ENCODE measurements at regions not wholly inside any gene's neighbourhood (a gene's known extent, or its start where the extent isn't known, plus 50 kb on each side); places are given as distances from the start of the nearest gene placed in this dataset.
"Not testable (repeated sequence)": the region's sequence is repeated elsewhere in the genome, so short reads cannot be mapped to it uniquely, and the experiment has no call there.

DNA sequence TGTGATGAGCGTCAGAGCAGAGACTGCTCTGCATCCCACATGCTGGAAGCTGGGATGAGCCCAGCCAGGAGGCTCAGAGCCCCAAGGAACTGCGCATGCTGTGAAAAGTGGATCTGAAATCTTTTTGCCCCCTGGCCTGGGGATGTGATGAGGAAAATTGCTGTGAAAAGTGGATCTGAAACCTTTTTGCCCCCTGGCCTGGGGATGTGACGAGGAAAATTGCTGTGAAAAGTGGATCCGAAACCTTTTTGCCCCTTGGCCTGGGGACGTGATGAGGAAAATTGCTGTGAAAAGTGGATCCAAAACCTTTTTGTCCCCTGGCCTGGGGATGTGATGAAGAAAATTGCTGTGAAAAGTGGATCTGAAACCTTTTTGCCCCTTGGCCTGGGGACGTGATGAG is 187.9 kb downstream of the BANP start:
- not testable (repeated sequence) for H3K9me3 Mint-ChIP-seq (ENCODE audit: low read depth, unreplicated experiment)
- CTCF ChIA-PET: interaction anchor here (1.2 kb wide), 1 partner anchor 88 kb away, joined by 3 read pairs; no protein-coding TSS in a partner anchor

DNA sequence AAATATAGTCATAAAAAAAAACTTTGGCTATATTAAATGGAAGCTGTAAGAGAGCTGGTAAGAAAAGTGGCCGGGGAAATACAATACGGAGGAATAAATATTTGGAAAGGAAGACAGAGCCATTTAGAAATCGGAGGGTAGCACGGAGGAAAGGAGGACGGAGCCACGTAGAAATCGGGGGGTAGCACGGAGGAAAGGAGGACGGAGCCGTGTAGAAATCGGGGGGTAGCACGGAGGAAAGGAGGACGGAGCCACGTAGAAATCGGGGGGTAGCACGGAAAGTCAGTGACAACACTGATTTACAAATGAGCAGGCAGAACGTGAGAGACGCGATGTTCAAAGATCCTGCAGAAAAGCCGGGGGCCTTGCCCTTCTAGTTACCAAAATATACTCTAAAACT is 189.0 kb downstream of the BANP start:
- H3K4me3 Mint-ChIP-seq (ENCODE audit: low read depth, unreplicated experiment); H3K27ac Mint-ChIP-seq (ENCODE audit: unreplicated experiment); H3K4me1 Mint-ChIP-seq (ENCODE audit: low read depth, unreplicated experiment); BruUV-seq (replicated peaks); CTCF ChIA-PET; H3K9me3 Mint-ChIP-seq (ENCODE audit: low read depth, unreplicated experiment); DNase-seq; intact Hi-C loops (cut with micrococcal nuclease; ENCODE audit: unreplicated experiment); H3K36me3 Mint-ChIP-seq (ENCODE audit: insufficient read depth, unreplicated experiment): not testable (repeated sequence)
- H3K27me3 Mint-ChIP-seq (ENCODE audit: unreplicated experiment): peaks cover 33% of the 10 kb centered on the region

More for the DNA sequence above, 187.9 kb downstream of the BANP start:
- H3K27me3 Mint-ChIP-seq (ENCODE audit: unreplicated experiment): peaks cover 39% of the 10 kb centered on the region
- H3K36me3 Mint-ChIP-seq (ENCODE audit: insufficient read depth, unreplicated experiment); DNase-seq; H3K27ac Mint-ChIP-seq (ENCODE audit: unreplicated experiment); H3K4me1 Mint-ChIP-seq (ENCODE audit: low read depth, unreplicated experiment); H3K4me3 Mint-ChIP-seq (ENCODE audit: low read depth, unreplicated experiment); BruUV-seq (replicated peaks); intact Hi-C loops (cut with micrococcal nuclease; ENCODE audit: unreplicated experiment): not testable (repeated sequence)

DNA sequence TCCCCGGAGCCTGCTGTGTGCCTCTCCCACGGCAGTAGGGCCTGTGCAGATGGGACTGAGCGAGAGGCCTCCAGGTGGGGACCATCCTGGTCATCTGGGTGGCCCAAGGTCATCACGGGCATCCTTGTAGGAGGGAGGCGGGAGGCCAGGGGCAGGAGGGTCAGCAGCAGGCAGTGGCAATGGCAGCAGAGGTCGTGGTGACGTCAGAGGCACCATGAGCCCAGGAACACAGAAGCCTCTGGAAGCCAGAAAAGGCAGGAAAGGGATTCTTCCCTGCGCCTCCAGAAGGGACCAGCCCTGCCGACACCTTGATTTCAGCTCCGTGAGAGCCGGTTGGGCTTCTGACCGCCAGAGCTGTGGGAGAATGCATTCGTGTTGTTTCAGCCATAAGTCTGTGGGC is 190.3 kb downstream of the BANP start:
- CTCF ChIA-PET: no interaction called here
- no TSS peak for BruUV-seq (replicated peaks)
- Mint-ChIP-seq H3K9me3 (ENCODE audit: low read depth, unreplicated experiment) (peaks cover 5% of the 10 kb centered on the region), H3K27ac (ENCODE audit: unreplicated experiment) (no peak overlapping the region), H3K4me3 (ENCODE audit: low read depth, unreplicated experiment) (no peak overlapping the region), H3K36me3 (ENCODE audit: insufficient read depth, unreplicated experiment) (no peaks in the 10 kb centered on the region), H3K27me3 (ENCODE audit: unreplicated experiment) (peaks cover 40% of the 10 kb centered on the region), H3K4me1 (ENCODE audit: low read depth, unreplicated experiment) (no peaks in the 10 kb centered on the region)
- TF ChIP-seq, protein P1, sequence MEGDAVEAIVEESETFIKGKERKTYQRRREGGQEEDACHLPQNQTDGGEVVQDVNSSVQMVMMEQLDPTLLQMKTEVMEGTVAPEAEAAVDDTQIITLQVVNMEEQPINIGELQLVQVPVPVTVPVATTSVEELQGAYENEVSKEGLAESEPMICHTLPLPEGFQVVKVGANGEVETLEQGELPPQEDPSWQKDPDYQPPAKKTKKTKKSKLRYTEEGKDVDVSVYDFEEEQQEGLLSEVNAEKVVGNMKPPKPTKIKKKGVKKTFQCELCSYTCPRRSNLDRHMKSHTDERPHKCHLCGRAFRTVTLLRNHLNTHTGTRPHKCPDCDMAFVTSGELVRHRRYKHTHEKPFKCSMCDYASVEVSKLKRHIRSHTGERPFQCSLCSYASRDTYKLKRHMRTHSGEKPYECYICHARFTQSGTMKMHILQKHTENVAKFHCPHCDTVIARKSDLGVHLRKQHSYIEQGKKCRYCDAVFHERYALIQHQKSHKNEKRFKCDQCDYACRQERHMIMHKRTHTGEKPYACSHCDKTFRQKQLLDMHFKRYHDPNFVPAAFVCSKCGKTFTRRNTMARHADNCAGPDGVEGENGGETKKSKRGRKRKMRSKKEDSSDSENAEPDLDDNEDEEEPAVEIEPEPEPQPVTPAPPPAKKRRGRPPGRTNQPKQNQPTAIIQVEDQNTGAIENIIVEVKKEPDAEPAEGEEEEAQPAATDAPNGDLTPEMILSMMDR (IDR thresholded peaks at IDR 0.05; ENCODE audit: unreplicated experiment): no peak
- DNase-seq: no peak
- intact Hi-C loops (cut with micrococcal nuclease; ENCODE audit: unreplicated experiment): no loop called here

DNA sequence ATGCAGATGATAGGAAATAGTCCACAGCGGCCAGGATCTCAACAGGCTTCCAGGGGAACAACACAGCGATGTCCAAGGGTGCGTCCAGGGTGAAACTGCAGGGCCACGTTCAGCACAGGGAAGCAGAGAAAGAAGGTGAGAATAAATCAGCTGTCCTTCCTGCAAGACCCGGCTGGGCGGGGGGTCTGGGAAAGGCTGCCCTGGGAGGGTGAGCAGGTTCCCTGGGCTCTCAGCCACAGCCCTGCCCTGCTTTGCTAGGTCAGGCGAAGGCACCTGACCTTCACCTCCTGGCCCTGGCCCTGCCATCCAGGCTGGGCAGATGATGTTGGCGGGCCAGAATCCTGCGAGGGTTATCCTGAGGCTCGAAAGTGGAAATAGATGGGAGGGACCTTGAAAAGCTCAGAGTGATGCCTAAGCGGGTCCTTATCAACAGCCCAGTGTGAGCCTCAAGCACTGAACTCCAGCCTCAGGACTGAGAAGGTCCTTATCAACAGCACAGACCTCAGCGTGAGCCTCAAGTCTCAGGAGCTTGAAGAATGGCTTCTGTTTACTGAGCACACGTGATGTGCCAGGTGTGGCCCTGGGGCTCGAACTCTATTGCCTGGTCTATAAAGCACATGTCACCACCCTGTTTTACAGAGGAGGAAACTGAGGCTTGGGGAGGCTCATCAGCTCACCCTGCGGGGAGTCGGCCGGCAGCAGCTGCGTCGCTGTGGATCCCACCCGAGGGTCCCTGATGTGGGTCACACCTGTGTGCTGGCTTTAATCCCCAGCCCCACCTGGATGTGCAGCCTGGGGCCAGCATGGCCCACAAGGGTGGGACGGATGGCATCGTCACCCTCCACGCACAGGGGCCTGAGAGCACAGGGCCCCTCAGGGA is 191.1 kb downstream of the BANP start:
- DNase-seq; intact Hi-C loops (cut with micrococcal nuclease; ENCODE audit: unreplicated experiment); CTCF ChIA-PET; H3K36me3 Mint-ChIP-seq (ENCODE audit: insufficient read depth, unreplicated experiment); H3K27ac Mint-ChIP-seq (ENCODE audit: unreplicated experiment); H3K9me3 Mint-ChIP-seq (ENCODE audit: low read depth, unreplicated experiment); H3K4me1 Mint-ChIP-seq (ENCODE audit: low read depth, unreplicated experiment); H3K4me3 Mint-ChIP-seq (ENCODE audit: low read depth, unreplicated experiment); BruUV-seq (replicated peaks): not testable (repeated sequence)
- H3K27me3 Mint-ChIP-seq (ENCODE audit: unreplicated experiment): peaks cover 41% of the 10 kb centered on the region

DNA sequence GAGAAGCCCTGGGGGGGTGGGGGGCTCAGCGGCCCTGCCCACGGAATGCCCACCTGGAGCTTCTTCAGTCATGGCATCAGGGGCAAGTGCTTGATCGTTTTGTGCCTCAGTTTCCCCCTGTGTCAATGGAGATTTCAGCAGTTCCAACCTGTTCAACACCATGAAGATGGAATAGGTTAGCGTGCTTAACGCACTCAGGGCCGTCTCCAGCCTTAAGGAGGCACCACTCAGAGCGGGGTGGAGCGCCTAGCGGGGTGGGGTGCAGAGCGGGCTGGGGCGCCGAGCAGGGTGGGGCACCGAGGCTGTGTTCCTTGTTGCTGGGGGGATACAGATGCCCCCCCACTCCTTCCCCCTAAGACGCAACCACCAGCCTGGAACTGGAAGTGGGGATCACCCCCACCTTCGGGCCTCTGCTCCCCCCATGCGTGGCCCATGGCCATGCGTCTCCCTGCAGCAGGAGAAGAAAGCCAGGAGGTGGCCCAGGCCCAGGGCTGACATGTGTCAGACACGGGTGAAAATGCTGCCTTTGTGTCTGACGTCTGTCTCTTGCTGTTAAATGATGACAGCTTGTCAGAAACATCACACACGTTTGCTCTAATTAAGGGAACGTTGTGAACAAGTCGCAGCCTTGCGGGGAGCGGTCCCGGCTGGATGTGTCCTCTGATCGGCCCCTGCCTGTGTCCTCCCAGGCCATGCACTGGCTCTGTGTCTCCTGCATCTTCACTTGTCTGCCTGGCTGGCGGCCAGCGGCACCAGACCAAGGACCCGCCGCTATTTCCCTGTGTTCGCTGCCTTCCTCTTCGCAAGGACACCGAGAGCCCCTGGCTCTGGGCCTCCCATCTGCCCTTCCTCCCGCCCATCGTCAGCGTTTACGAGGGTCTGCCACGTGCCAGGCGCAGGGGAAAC is 192.1 kb downstream of the BANP start:
- H3K36me3 Mint-ChIP-seq (ENCODE audit: insufficient read depth, unreplicated experiment); DNase-seq; H3K27ac Mint-ChIP-seq (ENCODE audit: unreplicated experiment); CTCF ChIA-PET; BruUV-seq (replicated peaks); H3K4me1 Mint-ChIP-seq (ENCODE audit: low read depth, unreplicated experiment); H3K9me3 Mint-ChIP-seq (ENCODE audit: low read depth, unreplicated experiment); H3K4me3 Mint-ChIP-seq (ENCODE audit: low read depth, unreplicated experiment); intact Hi-C loops (cut with micrococcal nuclease; ENCODE audit: unreplicated experiment): not testable (repeated sequence)
- H3K27me3 Mint-ChIP-seq (ENCODE audit: unreplicated experiment): peaks cover 41% of the 10 kb centered on the region

DNA sequence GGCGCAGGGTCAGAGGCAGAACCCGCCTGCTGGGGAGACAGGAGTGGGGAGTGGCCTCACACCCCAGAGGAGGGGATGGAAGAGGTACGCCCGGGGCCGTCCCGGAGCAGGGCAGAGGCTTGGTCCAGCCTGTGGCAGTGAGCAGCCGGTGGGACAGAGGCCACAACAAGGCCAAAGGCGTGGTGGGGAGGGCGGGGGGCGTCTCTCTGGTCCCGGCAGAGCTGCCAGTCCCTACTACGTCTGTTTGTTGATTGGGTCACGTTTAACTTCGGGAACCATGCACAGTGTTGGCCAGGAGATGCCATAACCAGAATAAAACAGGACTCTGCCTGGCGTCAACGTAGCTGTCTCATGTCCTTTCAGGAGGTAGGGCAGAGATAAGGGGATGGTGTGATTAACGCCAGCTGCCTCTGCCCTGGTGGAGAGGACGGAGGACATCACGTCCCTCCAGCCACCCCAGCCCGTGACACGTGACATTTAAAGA is 192.8 kb downstream of the BANP start:
- no peak overlapping the region for H3K4me3 Mint-ChIP-seq (ENCODE audit: low read depth, unreplicated experiment)
- TF ChIP-seq, protein P1 (IDR thresholded peaks at IDR 0.05; ENCODE audit: unreplicated experiment): no peak
- no peaks in the 10 kb centered on the region for H3K9me3 Mint-ChIP-seq (ENCODE audit: low read depth, unreplicated experiment)
- H3K36me3 Mint-ChIP-seq (ENCODE audit: insufficient read depth, unreplicated experiment): no peaks in the 10 kb centered on the region
- intact Hi-C loops (cut with micrococcal nuclease; ENCODE audit: unreplicated experiment): no loop called here
- H3K27me3 Mint-ChIP-seq (ENCODE audit: unreplicated experiment): peaks cover 41% of the 10 kb centered on the region
- H3K27ac Mint-ChIP-seq (ENCODE audit: unreplicated experiment): no peak overlapping the region
- H3K4me1 Mint-ChIP-seq (ENCODE audit: low read depth, unreplicated experiment): no peaks in the 10 kb centered on the region
- BruUV-seq (replicated peaks): no TSS peak
- DNase-seq: no peak
- CTCF ChIA-PET: interaction anchor here (0.7 kb wide), 1 partner anchor 54 kb away, joined by 3 read pairs; no protein-coding TSS in a partner anchor
